Uterus (tissue), 3 donors: ENCODE measurements at regions not wholly inside any gene's neighbourhood (a gene's known extent, or its start where the extent isn't known, plus 50 kb on each side); places are given as distances from the start of the nearest gene placed in this dataset.

Experiments
- DNase-seq, 2 donors: peaks; one replicate each; pipeline ENCODE4 v3.0.0-alpha.2; 2019 to 2020
- H3K27ac ChIP-seq, 2 donors: fragments of 200-600 bp; sonication (generic); 1 replicate in 1 of 2; 2 replicates in 1 of 2; pipeline ENCODE4 v1.5.1; 2016 to 2018
- H3K27me3 ChIP-seq, 2 donors: fragments of 200-600 bp; sonication (generic); one replicate each; pipeline ENCODE4 v1.5.1; 2018 to 2019; ENCODE audit warnings: control low read depth in 1 of 2
- H3K36me3 ChIP-seq, 2 donors: fragments of 200-600 bp; sonication (generic); one replicate each; pipeline ENCODE4 v1.5.1; 2019; ENCODE audit warnings: control low read depth in 1 of 2
- H3K4me1 ChIP-seq, 2 donors: fragments of 200-600 bp; sonication (generic); one replicate each; pipeline ENCODE4 v1.5.1; 2018 to 2019; ENCODE audit warnings: control low read depth in 1 of 2
- H3K4me3 ChIP-seq, 2 donors: fragments of 200-600 bp; sonication (generic); 1 replicate in 1 of 2; 2 replicates in 1 of 2; pipeline ENCODE4 v1.5.1; 2018 to 2019; ENCODE audit warnings: mild to moderate bottlenecking in 1 of 2
- H3K9me3 ChIP-seq, 2 donors: fragments of 200-600 bp; sonication (generic); one replicate each; pipeline ENCODE4 v1.5.1; 2019; ENCODE audit warnings: control low read depth in 1 of 2
- CTCF ChIP-seq, 4 experiments: fragments of 200-600 bp in 2 of 4; fragments of 450-650 bp in 2 of 4; sonication (generic) in 2 of 4; IDR thresholded peaks; one replicate each; pipeline ENCODE4 v1.5.1; 2016 to 2019; ENCODE audit warnings: antibody characterized with exemption in 4 of 4, mild to moderate bottlenecking in 2 of 4, moderate library complexity in 1 of 4
- POLR2A ChIP-seq, 2 donors: fragments of 450-650 bp; IDR thresholded peaks; one replicate each; pipeline ENCODE4 v1.6.1; 2016; ENCODE audit warnings: antibody characterized with exemption in 2 of 2, mild to moderate bottlenecking in 1 of 2, moderate library complexity in 1 of 2
- intact Hi-C: fragments of 100-400 bp; cut with DNase I; formaldehyde crosslinking; loops from one replicate; pipeline ENCODE4 v1.15.1; 2023; ENCODE audit warnings: low total_unique reads
- donor health status: DM: yes; HTN: yes; CAD: no.

- intact Hi-C loops: no loop called here
- Histone ChIP-seq H3K27me3 (no peaks in the 10 kb centered on the region), H3K36me3 (no peaks in the 10 kb centered on the region), H3K27ac (no peak overlapping the region), H3K4me3 (no peak overlapping the region), H3K9me3 (no peaks in the 10 kb centered on the region), H3K4me1 (no peaks in the 10 kb centered on the region)
- no peak for DNase-seq
- no peak for TF ChIP-seq CTCF (IDR thresholded peaks at IDR 0.05)
- TF ChIP-seq POLR2A (IDR thresholded peaks at IDR 0.05): no peak
Observed at GRCh38 chr20:56840716-56841261, 211.7 kb downstream of the TFAP2C start.

GRCh38 chr20:56841346-56841908 is 212.3 kb downstream of the TFAP2C start:
- H3K27me3 ChIP-seq: no peaks in the 10 kb centered on the region
- H3K36me3 ChIP-seq: no peaks in the 10 kb centered on the region
- no peak for DNase-seq
- no peak overlapping the region for H3K27ac ChIP-seq
- no peaks in the 10 kb centered on the region for H3K9me3 ChIP-seq
- intact Hi-C loops: no loop called here
- H3K4me1 ChIP-seq: no peaks in the 10 kb centered on the region
- no peak for TF ChIP-seq CTCF (IDR thresholded peaks at IDR 0.05)
- no peak for TF ChIP-seq POLR2A (IDR thresholded peaks at IDR 0.05)
- H3K4me3 ChIP-seq: no peak overlapping the region

DNA sequence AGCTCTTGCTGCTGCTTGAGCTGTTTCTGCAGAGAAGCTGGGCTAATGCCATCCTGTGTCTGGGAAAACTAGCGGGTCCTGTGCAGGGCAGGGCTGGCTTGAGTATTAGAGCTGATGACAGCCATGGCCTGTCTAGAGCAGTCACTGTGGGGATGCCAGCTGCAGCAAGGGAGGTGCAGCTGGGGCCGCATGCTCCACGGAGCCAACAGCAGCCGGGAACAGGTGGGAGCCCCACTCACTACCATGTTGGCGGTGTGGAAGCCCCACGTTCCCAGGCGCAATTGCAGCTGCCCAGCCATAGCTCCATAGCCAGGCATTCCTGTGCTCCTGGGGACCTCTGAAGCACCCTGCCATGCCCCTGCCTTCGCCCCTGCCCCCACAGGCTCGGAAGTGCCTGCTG is 212.9 kb downstream of the TFAP2C start:
- Histone ChIP-seq H3K27ac (no peak overlapping the region), H3K9me3 (no peaks in the 10 kb centered on the region), H3K27me3 (no peaks in the 10 kb centered on the region), H3K4me3 (no peak overlapping the region), H3K4me1 (no peaks in the 10 kb centered on the region), H3K36me3 (no peaks in the 10 kb centered on the region)
- intact Hi-C loops: no loop called here
- TF ChIP-seq POLR2A (IDR thresholded peaks at IDR 0.05) (no peak), CTCF (IDR thresholded peaks at IDR 0.05) (no peak)
- no peak for DNase-seq

GRCh38 chr20:56843386-56843785 is 214.3 kb downstream of the TFAP2C start:
- TF ChIP-seq POLR2A (IDR thresholded peaks at IDR 0.05): no peak
- TF ChIP-seq CTCF (IDR thresholded peaks at IDR 0.05): no peak
- H3K4me1 ChIP-seq: no peaks in the 10 kb centered on the region
- H3K4me3 ChIP-seq: no peak overlapping the region
- intact Hi-C loops: no loop called here
- H3K36me3 ChIP-seq: no peaks in the 10 kb centered on the region
- no peak for DNase-seq
- H3K27ac ChIP-seq: no peak overlapping the region
- H3K9me3 ChIP-seq: no peaks in the 10 kb centered on the region
- H3K27me3 ChIP-seq: no peaks in the 10 kb centered on the region

DNA sequence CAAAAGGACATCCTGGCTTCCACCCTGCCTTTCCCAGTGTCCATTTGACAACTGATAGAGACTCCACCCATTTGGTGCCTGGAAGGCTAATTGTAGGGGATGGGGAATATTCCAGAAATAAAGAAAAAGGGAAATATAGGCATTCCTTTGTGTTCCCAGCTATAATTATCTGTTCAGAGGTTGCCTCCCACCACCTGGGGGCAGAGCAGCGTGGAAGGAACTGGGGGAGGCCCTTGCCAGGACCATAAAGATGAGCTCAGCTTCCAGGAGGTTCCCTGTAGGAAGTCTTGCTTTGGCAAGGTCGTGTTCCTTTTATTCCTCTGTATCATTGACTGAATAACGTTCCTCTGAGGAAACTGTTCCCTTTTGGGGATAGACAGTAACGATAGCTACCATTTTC is 214.7 kb downstream of the TFAP2C start:
- Histone ChIP-seq H3K27ac (no peak overlapping the region), H3K9me3 (no peaks in the 10 kb centered on the region), H3K4me3 (no peak overlapping the region), H3K36me3 (no peaks in the 10 kb centered on the region), H3K4me1 (no peaks in the 10 kb centered on the region), H3K27me3 (no peaks in the 10 kb centered on the region)
- intact Hi-C loops: no loop called here
- TF ChIP-seq POLR2A (IDR thresholded peaks at IDR 0.05) (no peak), CTCF (IDR thresholded peaks at IDR 0.05) (peak in 1 of 4 experiments; percentile 14)
- DNase-seq: no peak
